Brain pericyte (primary cell): ENCODE measurements at regions not wholly inside any gene's neighbourhood (a gene's known extent, or its start where the extent isn't known, plus 50 kb on each side); places are given as distances from the start of the nearest gene placed in this dataset.
"Not testable (repeated sequence)": the region's sequence is repeated elsewhere in the genome, so short reads cannot be mapped to it uniquely, and the experiment has no call there.

ENCODE experiments used
- DNase-seq: peaks from one replicate; pipeline ENCODE4 v3.0.0-alpha.2; 2012; ENCODE audit warnings: low read depth, low spot score

DNA sequence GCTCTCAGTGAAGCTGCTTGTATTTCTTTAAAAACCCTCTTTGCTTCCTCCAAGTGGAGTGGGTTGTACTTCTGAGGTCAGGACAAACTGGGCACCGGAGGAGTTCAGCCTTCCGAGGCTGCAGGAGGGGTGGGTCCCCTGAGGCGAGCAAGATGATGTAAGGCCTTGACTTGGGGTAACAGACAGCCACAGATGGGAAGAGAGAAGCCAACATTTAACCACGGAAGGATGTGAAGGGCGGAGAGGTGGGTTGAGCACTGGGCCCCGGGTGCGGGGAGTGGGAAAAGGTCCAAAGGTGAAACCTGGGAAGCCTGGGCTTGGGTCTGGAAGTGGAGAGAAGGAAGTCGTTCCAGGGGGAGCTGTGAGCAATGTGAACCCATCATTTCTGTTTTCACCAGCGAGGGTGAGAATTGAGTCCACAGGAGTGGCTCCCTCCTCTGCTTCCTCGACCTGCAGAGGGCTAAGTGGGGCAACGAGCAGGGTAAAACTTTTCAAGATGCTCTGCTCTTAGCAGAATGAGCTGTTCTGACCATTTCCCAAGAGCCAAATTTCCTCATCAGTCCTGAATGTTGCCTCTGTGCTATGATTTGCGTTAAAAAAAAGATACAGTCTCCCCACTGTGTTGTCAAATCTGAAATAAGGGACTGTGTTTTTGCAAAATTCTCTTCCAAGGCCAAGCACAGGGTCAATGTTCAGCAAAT is 137.7 kb upstream of the CRHR1 start:
- DNase-seq: no peak

DNA sequence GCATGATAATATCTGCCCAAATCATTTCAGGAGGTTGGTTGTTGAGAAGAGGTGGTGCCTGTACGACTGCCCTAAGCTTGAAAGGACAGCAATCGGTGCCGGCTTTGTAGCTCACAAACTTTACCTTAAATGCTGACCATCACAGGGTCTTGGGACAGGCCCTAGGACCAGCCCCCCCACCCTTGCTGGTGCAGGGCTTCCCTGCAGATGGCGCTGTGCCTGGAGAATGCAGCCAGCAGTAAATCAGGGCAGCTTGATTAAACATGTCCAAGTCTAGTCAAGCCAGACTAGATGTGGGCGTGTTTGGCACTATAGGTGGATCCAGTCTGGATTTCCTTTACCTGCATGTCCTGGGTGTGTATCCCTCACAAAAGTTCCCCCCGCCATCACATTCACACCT is 135.5 kb upstream of the CRHR1 start:
- no peak for DNase-seq

DNA sequence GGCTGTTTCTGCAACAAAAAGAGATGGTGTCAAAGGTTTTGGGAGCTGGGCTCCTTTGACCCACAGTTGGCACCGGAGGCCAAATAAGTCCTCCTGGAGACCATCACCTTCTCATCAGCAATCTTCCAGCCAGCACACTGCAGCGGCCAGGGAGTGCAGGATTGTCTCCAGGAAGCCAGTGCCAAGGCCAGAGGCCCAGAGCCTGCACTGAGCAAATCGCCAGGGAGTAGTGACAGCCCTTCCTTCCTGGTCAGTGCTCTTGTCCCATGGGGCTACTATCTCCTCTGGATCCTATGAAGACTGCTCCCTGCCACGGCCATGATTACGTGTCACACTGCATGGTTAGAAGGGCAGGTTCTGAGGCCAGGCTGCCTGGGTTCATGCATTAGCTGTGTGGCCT is 134.3 kb upstream of the CRHR1 start:
- DNase-seq: no peak

DNA sequence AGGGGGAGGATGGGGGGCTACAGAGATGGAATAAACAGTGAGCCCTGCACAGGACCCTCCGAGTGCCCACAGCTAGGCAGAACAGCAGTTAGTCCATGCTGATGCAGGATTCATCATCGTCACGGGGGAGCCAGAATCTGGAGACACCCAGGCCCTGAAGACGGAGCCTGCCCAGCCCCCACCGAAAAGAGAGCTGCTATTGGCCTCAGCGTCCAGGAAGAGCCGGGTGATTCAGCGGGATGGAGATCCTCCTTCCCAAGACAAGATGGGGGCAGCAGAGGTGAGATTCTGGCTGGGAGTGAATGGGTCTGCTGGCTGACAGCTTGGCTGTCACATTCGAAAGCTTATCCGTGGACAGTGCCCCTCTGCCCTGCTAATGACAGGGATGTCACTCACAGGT is 133.6 kb upstream of the CRHR1 start:
- DNase-seq: no peak

DNA sequence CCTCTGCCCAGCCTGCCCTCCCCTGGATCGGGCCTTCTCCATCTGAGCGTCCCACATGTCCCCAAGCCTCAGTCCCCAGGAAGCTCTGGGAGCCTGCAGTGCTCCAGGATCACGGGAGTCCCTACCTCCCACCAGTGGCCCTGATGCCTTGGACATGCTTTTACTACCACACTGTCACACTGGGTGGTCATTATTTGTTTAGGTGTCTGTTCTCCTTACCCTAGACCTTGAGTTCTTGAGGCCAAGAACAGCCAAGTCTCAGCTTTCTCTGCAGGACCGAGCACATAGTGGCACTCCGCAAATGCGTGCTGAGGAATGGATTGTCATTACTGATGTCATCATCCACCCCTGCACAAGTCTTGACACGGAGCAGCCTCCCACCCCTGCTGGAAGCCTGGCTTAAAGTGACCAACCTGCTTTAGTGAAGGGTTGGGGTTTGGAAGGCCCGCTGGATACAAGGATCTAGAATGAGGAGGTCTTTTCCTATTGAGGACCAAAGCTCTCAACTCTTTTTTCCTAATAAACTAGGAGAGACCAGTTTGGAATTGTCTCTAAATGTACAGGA is 132.9 kb upstream of the CRHR1 start:
- DNase-seq: no peak

DNA sequence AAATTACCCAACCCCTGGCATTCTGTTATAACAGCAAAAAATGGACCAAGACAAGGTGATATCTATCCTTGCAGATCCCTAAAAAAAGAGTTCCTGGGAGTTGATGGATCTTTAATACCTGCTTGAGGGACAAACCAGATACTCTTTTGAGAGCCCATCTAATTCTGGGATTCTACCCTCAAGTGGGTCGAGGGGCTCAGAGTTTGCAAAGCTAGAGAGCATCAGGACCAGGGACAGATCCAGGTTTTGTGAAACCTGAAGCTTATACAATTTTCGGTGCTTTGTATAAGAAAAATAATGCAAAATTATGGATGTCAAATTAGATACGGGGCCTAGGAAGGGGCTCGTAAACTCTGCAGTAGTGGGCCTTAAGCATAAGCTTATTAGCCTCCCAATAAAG is 130.5 kb upstream of the CRHR1 start:
- DNase-seq: no peak

DNA sequence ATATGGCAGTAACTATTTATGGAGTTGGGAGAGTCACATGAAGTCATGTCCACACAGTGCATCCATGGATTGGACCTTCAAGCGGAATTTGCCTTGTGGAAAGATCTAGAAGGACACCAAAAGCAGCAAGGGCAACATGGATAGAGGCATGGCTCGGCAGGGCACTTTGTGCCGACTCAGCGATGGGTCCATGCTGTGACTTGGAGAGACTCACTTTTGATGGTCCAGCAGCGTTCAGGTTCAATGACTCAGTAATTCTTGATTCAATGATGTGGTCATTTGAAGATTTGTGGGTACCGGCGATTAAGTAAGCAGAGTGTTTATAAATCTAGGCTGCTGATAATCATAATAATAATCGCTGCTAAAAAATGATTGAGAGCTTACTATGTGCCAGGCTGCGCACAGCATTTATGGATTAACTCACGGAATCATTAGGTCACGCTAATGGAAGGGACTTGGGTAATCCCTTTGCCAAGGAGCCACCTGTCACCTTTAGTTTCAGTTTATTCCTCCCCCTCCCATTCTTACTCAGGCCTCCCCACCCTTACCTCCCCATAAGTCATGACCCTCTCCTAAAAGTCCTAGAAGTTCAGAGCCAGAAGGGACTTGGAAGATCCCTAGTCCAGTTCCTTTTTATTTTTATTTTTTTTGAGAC is 127.5 kb upstream of the CRHR1 start:
- no peak for DNase-seq

DNA sequence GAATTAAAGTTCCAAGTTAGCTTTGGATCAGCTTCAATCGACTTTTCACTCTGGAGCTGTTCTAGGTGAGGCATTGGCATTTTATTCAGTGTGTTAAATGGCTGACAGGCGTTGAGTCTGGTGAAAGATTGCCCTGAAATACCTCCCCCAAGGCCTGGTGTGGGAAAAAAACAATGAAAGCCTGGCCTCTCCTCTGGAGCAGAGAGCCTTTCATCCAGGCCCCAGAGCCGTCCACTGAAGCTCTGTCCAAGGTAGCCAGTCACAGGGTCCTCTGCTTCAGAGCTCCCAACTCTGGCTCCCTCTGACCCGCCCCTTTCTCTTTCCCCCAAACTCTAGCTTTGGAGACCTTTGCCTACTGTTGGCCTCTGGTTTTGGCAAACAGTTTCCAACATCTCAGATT is 123.6 kb upstream of the CRHR1 start:
- no peak for DNase-seq

DNA sequence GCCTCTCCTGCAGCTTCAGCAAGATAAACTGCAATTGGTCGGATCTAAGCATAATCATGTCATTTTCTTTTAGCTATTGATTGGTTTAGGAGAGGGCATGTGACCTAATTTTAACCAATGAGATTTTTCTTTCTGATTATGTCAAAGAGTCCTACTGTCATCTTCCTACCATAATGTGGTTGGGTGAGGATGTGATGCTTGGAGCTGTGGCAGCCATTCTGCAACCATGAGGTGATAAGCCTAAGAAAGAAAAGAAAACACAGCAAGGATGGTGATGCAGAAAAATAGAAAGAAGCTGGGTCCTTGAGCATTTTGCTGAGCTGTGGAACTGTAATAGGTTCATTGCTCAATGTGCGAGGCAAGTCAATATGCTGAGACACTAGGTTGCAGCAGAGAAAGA is 121.7 kb upstream of the CRHR1 start:
- DNase-seq: no peak

DNA sequence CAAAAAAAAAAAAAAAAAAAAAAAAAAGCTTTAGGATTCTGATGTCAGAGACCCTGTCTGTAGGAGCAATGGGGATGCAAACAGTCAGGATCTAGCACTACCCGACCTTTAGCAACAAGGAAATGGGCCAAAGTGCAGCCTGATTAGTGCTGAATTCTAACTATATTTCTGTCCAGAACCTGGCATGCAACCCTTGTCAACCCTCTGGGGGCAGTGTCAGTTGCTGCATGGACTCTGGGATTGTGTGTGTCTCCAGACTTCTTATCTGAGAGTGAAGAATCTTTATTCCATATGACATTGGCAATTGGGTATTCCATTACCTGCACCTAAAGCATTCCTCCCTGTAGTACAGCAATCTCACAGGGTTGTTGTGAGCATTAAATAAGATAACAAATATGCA is 120.3 kb upstream of the CRHR1 start:
- no peak for DNase-seq

DNA sequence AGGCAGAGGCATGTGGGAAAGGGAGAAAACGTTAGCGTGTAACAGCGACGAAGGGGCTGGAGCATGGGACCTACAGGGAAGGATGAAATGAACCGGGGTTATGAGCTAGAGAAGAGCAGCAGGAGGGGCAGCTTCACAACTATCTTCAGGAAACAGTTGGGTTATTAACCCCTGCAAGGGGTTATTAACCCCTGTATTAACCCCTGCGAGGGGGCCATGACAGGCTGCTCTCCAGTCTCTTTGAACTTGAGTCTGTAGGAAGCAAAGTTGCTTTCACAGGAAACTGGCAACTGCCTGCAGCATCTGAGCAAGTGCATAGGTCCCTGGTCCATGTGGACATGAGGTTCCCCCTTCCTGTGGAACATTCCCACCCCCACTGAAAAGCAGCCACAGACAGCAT is 119.2 kb upstream of the CRHR1 start:
- no peak for DNase-seq

DNA sequence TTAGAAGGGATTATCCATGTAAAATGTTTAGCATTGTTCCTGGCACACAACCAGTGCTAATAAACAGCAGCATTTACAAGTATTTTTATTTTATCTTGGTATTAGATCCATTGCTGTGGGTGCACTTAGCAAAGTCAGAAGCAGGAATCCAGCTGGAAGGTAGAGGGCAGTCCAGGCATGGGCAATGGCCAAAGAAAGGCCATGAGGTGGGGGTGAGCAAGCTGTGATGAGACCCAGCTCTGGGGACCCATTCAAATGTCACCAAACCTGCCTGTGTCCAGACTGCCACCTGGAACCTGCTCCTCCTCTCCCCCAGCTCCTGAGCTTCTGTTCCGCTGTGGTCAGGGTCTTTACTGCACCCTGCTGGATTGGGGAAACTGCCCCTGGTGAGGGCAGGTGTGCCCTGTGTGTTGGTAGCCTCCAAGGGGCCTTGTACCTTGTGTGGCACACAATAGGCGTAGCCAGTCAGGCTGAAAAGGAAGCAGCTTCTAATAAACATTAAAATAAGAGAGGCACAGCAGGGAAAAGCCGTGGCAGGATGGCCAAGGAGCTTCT is 118.0 kb upstream of the CRHR1 start:
- no peak for DNase-seq

DNA sequence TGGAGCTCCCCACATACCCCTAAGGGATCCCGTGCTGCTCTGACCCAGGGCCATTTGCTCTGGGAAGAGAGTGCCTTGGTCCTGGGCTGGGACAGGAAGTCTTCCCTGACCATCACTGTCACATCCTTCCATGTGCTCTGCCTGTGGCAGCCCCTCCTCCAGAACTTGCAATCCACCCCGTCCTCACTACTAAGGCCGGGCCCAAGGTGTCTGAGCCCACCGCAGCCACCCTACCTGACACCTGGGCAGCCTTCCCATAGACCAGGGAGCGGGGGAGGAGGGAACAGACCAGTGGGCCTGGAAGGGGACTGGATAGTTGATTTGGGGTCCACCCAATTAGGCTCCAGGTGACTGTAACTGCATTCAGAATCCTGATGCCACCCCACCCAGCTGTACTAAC is 117.5 kb upstream of the CRHR1 start:
- DNase-seq: no peak

DNA sequence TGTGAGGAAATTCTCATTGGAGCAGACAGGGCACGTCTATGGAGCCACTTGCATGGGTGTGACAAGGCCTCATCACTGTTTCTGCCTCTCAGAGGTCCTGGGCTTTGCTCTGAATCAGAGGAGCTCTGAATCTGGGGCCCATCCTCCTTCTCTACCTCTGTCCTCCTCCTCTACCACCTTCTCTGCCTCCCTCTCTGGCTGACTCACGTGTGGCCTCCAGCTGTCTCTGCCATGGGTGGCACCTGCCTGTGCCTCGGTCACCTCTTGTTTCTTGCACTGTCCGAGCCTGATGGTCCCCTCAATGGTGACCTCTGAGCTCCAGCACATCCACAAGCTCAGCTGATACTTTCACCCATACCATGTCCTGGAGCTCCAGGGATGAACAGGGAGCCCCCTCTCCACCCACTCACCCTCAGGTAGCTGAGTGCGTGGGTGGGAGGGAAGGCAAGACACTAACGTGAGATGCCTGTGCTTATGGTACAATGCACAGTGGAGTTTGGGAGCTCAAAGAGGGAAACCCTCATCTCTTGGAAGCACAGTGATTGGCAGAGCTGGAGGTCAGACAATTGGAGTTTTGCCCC is 116.4 kb upstream of the CRHR1 start:
- no peak for DNase-seq

DNA sequence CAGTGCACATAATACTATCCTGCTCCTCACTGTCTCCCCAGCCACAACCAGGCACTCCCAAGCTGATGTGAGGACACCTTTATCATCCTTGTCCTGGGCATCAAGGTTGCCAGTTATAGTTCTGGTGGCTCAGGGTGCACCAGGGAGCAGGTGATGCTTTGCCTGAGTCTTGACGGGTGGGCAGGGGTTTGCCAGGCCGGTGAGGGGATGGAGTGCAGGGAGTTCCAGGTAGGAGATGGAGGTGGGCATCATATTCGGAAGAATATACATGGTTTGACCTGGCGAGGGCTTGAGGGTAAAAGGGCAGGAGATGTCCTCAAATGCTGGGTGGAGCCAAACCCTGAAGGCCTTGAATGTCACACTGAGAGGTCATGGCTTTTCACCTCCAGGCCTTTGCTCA is 115.8 kb upstream of the CRHR1 start:
- DNase-seq: no peak

DNA sequence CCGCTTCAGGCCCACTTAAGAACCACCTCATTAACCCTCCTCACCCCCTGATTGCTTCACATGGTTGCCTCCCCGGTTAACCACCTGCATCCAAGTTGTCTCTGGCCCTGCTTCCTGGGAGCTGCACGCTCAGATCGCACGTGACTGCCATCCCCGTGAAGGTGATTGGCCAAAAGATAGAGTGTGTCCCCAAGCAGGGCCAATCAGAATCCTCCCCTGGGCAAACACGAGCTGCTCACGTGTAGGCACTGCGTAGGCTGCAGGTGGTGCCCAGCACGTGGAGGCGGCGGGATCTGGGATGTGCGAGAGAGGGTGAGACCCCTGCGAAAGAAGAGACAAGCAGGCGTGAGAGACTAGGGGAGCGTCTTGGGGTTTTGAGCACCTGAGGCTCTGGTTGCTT is 111.8 kb upstream of the CRHR1 start:
- no peak for DNase-seq

DNA sequence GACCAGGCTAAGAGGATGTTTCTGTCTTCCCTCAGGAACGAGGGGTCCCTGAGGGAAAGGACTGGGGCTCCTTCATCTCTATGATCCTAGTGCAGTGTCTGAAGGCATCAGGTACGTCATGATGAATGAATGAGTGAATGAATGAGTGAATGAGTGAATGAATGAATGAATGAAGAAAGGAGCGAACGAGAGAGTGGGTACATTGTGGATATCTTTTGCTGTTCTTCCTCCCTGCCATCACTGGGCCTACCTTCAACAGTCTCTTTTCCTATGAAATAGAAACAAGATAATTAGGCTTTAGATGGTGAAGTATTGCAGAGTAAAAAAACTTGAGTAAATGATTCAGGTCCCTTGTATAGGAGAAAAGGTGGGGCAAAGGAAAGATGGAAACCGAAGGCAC is 111.3 kb upstream of the CRHR1 start:
- DNase-seq: no peak

DNA sequence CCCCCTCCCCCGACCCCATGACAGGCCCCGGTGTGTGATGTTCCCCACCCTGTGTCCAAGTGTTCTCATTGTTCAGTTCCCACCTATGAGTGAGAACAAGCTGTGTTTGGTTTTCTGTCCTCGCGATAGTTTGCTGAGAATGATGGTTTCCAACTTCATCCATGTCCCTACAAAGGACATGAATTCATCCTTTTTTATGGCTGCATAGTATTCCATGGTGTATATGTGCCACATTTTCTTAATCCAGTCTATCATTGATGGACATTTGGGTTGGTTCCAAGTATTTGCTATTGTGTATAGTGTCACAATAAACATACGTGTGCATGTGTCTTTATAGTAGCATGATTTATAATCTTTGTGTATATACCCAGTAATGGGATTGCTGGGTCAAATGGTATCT is 110.4 kb upstream of the CRHR1 start:
- DNase-seq: not testable (repeated sequence)

DNA sequence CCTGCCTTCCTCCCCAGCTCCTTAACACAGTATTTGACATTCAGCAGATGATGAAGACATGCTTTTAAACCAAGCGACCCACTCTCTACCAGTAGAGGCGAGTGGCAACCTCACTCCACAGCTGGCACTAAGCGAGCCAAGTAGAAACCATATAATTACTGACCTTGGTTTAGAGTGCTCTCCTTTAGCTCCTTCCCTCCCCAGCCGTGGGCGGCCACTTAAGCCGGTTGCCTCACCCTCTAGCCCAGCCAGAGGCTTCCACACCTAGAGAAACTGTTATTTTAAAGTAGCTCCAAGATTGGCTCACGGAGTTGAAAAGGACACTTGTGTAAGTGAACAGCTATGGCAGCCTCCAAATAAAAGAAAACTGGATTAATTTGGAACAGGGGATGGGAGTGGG is 109.1 kb upstream of the CRHR1 start:
- DNase-seq: no peak

DNA sequence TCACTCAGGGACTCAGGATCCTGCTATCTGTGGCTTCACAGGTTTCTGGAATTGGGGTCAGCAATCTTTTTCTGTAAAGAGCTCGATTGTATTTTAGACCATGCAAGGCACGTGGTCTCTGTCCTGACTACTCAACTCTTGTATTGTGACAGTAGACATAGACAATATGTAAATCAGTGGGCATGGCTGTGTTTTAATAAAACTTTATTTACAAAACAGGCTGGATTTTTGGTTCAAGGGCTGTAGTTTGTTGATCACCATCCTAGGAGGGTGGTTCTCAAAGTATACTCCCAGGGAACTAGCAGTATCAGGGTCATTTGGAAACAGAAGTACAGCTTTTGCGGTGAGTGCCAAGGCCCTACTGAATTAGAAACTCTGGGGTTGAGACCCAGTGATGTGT is 108.2 kb upstream of the CRHR1 start:
- DNase-seq: no peak

DNA sequence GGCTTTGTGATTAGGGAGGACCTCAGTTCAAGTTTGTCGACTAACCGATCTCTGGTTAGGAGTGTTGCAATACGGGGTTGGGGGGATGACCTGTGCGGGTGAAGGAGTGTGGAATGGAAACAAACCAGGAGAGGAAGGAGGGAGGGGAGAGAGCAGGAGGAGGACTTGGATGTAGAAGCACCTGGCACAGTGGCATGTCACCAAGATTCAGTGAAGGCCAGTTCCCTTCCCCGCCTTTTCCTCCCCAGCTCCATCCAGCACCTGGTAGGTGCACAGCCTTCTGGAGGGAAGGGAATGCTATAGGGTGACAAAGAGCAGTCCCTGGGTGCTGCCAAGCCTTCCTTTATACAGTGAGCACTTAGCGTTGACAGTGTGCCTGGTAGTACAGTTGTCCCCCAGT is 107.4 kb upstream of the CRHR1 start:
- DNase-seq: no peak

DNA sequence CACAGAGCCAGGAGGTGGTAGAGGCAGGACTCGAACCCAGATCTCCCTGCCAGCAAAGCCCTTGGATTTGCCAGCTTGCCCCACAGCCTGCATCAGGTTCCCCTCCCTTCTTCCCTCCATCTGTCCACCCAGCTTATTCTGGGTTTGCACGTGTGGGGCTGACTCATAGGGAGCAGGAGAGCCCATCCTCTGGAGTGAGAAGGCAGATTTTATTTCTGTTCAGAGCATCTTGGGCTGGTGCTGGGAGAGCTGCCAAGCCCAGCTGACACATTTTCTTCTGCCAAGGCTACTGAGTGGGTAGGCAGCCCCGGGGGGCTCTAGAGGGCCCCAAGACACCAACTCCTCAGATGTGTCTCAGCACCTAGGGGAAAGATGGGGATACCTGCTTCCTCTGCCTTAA is 106.3 kb upstream of the CRHR1 start:
- no peak for DNase-seq

DNA sequence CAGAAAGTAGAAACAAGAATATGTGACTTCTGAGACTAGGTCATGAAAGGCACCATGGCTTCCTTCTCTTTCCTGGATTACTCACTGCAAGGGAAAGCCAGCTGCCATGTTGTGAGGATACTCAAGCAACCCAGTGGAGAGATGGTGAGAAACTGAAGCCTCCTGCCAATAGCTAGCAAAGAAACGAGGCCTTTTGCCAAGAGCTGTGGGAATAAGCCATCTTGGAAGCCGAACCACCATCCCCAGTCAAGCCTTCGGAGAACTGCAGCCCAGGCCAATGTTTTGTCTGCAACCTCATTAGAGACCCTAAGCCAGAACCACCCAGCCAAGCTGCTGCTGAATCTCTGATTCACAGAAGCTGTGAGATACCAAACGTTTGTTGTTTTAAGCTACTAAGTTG is 104.7 kb upstream of the CRHR1 start:
- no peak for DNase-seq
